Gastroesophageal sphincter (tissue), 4 donors: ENCODE measurements at regions not wholly inside any gene's neighbourhood (a gene's known extent, or its start where the extent isn't known, plus 50 kb on each side); places are given as distances from the start of the nearest gene placed in this dataset.

Source experiments
- ATAC-seq: fragments of 150-250 bp; one replicate; pipeline ENCODE4 v1.9.1; 2016; ENCODE audit warnings: mild to moderate bottlenecking, moderate library complexity
- H3K27ac ChIP-seq, 4 donors: fragments of 200-600 bp; sonication (generic) in 3 of 4; 1 replicate in 3 of 4; 2 replicates in 1 of 4; pipeline ENCODE4 v1.5.1; 2016 to 2019
- H3K27me3 ChIP-seq: fragments of 200-600 bp; sonication (generic); one replicate; pipeline ENCODE4 v1.5.1; 2019
- H3K36me3 ChIP-seq, 2 donors: fragments of 200-600 bp; sonication (generic); one replicate each; pipeline ENCODE4 v1.5.1; 2019; ENCODE audit warnings: control low read depth in 1 of 2
- H3K4me1 ChIP-seq, 3 donors: fragments of 200-600 bp; sonication (generic); 1 replicate in 2 of 3; 2 replicates in 1 of 3; pipeline ENCODE4 v1.5.1; 2016 to 2019; ENCODE audit warnings: control low read depth in 2 of 3
- H3K4me3 ChIP-seq, 2 donors: fragments of 200-600 bp; sonication (generic); one replicate each; pipeline ENCODE4 v1.5.1; 2019; ENCODE audit warnings: mild to moderate bottlenecking in 1 of 2, moderate library complexity in 1 of 2
- H3K9me3 ChIP-seq, 3 donors: fragments of 200-600 bp; sonication (generic); one replicate each; pipeline ENCODE4 v1.5.1; 2017 to 2019; ENCODE audit warnings: control low read depth in 2 of 3
- EP300 ChIP-seq: sonication (generic); formaldehyde crosslinking; IDR thresholded peaks from one replicate; pipeline ENCODE4 v1.6.1; 2017; ENCODE audit warnings: antibody characterized with exemption, mild to moderate bottlenecking
- POLR2A ChIP-seq, 2 donors: fragments of 450-650 bp; IDR thresholded peaks; one replicate each; pipeline ENCODE4 v1.6.1; 2017; ENCODE audit warnings: antibody characterized with exemption in 2 of 2, mild to moderate bottlenecking in 2 of 2, moderate library complexity in 1 of 2
- POLR2AphosphoS5 ChIP-seq: sonication (generic); formaldehyde crosslinking; IDR thresholded peaks from one replicate; pipeline ENCODE4 v1.6.1; 2017; ENCODE audit warnings: antibody characterized with exemption
- WGBS, 2 donors: methylation state at CpG; one replicate each; pipeline ENCODE4 v1.1.5; 2018; ENCODE audit warnings: low coverage in 1 of 2; 5-methylcytosine and 5-hydroxymethylcytosine counted together
- TF ChIP-seq, protein P1 (sequence below), 4 experiments: fragments of 200-600 bp in 2 of 4; fragments of 450-650 bp in 2 of 4; sonication (generic) in 1 of 4; IDR thresholded peaks; one replicate each; pipeline ENCODE4 v1.5.1; 2017 to 2019; ENCODE audit warnings: antibody characterized with exemption in 4 of 4, mild to moderate bottlenecking in 2 of 4, moderate library complexity in 2 of 4

DNA sequence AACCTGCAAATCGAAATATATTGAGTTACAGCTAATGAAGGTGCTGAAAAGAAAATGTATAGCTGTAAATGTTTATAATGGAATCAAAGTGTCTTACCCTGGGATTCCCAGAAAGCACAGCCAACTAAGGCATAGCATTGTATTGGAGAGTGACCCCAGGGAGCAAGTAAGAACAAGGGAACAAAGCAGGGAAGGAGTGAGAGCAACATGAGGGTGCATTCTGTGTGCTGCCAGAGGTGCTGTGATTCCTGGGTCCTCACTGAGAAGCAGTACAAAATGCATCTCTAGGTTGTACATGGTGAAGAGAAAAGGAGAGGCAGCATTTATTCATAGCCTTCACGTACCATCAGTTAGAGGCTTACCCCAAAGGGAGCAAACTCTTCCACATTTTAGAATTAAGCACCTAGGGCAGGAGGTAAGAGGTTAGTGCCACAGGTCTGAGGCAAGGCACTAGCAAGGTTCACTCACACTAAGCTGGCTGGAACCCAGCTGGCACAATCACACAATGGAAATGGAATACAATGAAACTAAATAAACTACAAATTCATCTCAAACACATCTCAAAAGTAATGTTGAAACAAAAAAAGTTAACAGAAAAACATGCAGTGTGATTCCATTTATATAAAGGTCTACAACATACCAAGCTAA, 151.5 kb upstream of the C2CD4B start:
- TF ChIP-seq POLR2AphosphoS5 (no peak), EP300 (no peak), POLR2A (IDR thresholded peaks at IDR 0.05) (no peak)
- TF ChIP-seq, protein P1, sequence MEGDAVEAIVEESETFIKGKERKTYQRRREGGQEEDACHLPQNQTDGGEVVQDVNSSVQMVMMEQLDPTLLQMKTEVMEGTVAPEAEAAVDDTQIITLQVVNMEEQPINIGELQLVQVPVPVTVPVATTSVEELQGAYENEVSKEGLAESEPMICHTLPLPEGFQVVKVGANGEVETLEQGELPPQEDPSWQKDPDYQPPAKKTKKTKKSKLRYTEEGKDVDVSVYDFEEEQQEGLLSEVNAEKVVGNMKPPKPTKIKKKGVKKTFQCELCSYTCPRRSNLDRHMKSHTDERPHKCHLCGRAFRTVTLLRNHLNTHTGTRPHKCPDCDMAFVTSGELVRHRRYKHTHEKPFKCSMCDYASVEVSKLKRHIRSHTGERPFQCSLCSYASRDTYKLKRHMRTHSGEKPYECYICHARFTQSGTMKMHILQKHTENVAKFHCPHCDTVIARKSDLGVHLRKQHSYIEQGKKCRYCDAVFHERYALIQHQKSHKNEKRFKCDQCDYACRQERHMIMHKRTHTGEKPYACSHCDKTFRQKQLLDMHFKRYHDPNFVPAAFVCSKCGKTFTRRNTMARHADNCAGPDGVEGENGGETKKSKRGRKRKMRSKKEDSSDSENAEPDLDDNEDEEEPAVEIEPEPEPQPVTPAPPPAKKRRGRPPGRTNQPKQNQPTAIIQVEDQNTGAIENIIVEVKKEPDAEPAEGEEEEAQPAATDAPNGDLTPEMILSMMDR (IDR thresholded peaks at IDR 0.05), result no peak
- Histone ChIP-seq H3K4me1 (no peaks in the 10 kb centered on the region), H3K4me3 (no peak overlapping the region), H3K36me3 (no peaks in the 10 kb centered on the region), H3K27me3 (peaks cover 24% of the 10 kb centered on the region), H3K27ac (no peak overlapping the region), H3K9me3 (peaks cover 0 to 6% (median 0%) of the 10 kb centered on the region in 3 donors)
- no peak for ATAC-seq
- WGBS, 2 donors, result 53 to 61% methylated on average over 2 of the region's 2 CpGs

DNA sequence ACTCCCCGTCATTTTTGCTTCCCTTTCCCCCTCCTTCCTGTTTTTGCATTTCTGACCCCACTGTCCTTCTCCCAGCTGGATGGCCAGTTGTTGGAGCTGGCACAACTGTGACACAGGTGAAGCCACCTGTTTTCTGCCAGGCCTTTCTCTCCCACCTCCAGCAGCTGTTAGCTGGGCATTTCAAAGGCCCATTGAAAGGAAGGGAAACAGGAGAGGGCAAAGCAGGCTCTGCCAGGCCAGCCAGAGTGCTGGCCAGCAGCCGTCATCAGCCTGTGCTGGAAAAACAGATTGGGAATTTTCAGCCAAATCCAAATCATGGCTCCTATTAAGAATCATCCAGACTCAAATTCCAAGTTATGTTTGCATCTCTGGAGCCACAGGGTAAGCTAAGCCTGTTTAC, 155.2 kb upstream of the C2CD4B start:
- H3K27me3 ChIP-seq, result peaks cover 16% of the 10 kb centered on the region
- WGBS, 2 donors, result 35 to 55% methylated on average over 2 of the region's 2 CpGs

DNA sequence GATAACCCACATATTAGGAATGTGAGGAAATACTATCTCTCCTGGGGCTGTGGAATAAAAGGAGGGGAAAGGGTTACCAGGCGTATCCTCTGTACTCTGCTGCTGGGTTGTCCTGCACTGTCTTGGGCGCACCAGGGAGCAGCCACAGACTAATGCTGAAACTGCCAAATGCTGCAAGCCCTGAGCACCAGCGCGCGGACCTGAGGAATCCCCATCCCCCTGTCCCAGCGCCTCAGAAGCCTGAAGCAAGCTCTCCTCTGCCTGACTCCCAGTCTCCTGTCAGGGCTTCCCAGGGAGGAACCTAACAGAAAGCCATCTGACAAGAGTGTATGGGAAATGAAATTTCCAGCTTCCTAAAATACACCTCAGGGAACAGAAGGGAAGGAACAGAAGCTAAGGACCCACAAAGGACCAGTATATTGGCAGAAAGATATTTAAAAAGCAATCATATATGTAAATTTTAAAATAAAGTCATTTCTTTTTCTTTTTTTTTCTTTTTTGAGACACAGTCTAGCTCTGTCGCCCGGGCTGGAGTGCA, 158.3 kb upstream of the C2CD4B start:
- Histone ChIP-seq H3K9me3 (no peaks in the 10 kb centered on the region), H3K27ac (no peak overlapping the region), H3K36me3 (no peaks in the 10 kb centered on the region), H3K4me3 (no peak overlapping the region), H3K27me3 (peaks cover 16% of the 10 kb centered on the region), H3K4me1 (no peaks in the 10 kb centered on the region)
- TF ChIP-seq EP300 (no peak), POLR2A (IDR thresholded peaks at IDR 0.05) (no peak), POLR2AphosphoS5 (no peak)
- TF ChIP-seq, protein P1 (IDR thresholded peaks at IDR 0.05), result no peak
- no peak for ATAC-seq
- WGBS, 2 donors, result 23 to 49% methylated on average over 2 to 4 of the region's 8 CpGs

More for the DNA sequence above, 155.2 kb upstream of the C2CD4B start:
- no peak overlapping the region for H3K27ac ChIP-seq
- H3K4me1 ChIP-seq, result no peaks in the 10 kb centered on the region
- H3K36me3 ChIP-seq, result no peaks in the 10 kb centered on the region
- no peak for TF ChIP-seq EP300
- H3K9me3 ChIP-seq, result no peaks in the 10 kb centered on the region
- H3K4me3 ChIP-seq, result no peak overlapping the region
- no peak for ATAC-seq

DNA sequence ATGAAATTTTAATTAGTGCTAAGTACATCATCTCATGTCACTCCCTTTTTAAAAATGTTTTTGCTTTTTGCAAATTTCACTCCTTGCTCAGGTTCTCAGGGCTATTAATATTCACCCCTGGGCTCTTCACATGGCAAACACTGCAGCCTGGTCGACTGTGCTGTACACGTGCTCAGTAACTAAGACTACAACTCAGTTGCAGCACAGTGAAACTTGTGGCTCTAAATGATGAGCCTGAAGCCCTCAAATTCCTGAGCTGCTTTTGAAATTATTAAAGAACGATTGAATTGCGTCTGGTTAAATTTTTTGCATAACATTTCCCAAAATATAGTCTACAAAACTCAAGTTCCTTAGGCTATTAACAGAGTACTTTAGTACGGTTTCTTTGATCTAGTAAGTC, 159.3 kb upstream of the C2CD4B start:
- no peak overlapping the region for H3K27ac ChIP-seq
- H3K27me3 ChIP-seq, result peaks cover 13% of the 10 kb centered on the region
- no peaks in the 10 kb centered on the region for H3K9me3 ChIP-seq
- WGBS, 2 donors, result 63 to 68% methylated on average over 5 of the region's 5 CpGs
- H3K4me3 ChIP-seq, result no peak overlapping the region
- H3K36me3 ChIP-seq, result no peaks in the 10 kb centered on the region
- no peaks in the 10 kb centered on the region for H3K4me1 ChIP-seq
- ATAC-seq, result no peak
- TF ChIP-seq EP300 (no peak), POLR2A (IDR thresholded peaks at IDR 0.05) (no peak), POLR2AphosphoS5 (no peak)
- TF ChIP-seq, protein P1 (IDR thresholded peaks at IDR 0.05), result no peak

DNA sequence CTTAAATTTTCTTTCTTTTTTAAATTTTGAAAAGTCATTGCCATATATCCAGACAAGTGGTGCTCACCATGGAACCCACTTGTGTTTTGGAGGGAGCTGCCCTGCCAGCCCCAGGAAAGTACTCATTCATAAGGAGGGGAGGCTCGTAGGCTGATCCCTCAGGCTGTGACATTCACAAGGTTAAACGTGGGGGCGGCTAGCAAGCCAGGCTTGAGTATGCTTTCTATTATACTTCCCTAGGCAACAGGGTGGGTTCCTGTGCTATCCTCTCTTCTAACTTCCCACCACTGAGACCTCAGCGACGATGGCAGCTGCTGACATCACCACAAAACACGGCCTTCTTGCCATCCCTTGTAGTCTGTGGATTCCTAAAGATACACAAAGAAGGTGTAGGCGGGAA, 160.5 kb upstream of the C2CD4B start:
- H3K4me3 ChIP-seq, result no peak overlapping the region
- H3K36me3 ChIP-seq, result no peaks in the 10 kb centered on the region
- H3K4me1 ChIP-seq, result no peaks in the 10 kb centered on the region
- H3K9me3 ChIP-seq, result no peaks in the 10 kb centered on the region
- peaks cover 13% of the 10 kb centered on the region for H3K27me3 ChIP-seq
- no peak for TF ChIP-seq POLR2AphosphoS5
- TF ChIP-seq POLR2A (IDR thresholded peaks at IDR 0.05), result no peak
- no peak for TF ChIP-seq EP300
- TF ChIP-seq, protein P1 (IDR thresholded peaks at IDR 0.05), result no peak
- 70 to 71% methylated on average over 1 to 2 of the region's 7 CpGs for WGBS, 2 donors
- no peak for ATAC-seq
- no peak overlapping the region for H3K27ac ChIP-seq
